NCI-H146 treated with DMSO at 0.1 percent for 48 hours (cell line): ENCODE measurements at regions not wholly inside any gene's neighbourhood (a gene's known extent, or its start where the extent isn't known, plus 50 kb on each side); places are given as distances from the start of the nearest gene placed in this dataset.

Experiments
- DNase-seq: peaks from one replicate; lab custom pipeline; 2025; ENCODE audit not compliant: unreplicated experiment; lab: John Stamatoyannopoulos, UW

- no peak for DNase-seq
Measured at GRCh38 chrX:40282946-40283660, 185.3 kb upstream of the BCOR start.

- DNase-seq, result no peak
Measured at GRCh38 chrX:40282348-40282747, 184.6 kb upstream of the BCOR start.

GRCh38 chrX:40281336-40282005 lies 183.7 kb upstream of the BCOR start:
- no peak for DNase-seq

GRCh38 chrX:40279762-40280161 lies 182.0 kb upstream of the BCOR start:
- no peak for DNase-seq

GRCh38 chrX:40279091-40279430 lies 181.3 kb upstream of the BCOR start:
- no peak for DNase-seq

GRCh38 chrX:40278340-40279090 lies 180.8 kb upstream of the BCOR start:
- peak; percentile 11 for DNase-seq

- no peak for DNase-seq
Measured at GRCh38 chrX:40277672-40278071, 179.9 kb upstream of the BCOR start.

GRCh38 chrX:40273356-40274050 lies 175.7 kb upstream of the BCOR start:
- peak; percentile 7 for DNase-seq

- DNase-seq, result no peak
Measured at GRCh38 chrX:40272776-40273175, 175.0 kb upstream of the BCOR start.

- no peak for DNase-seq
Measured at GRCh38 chrX:40272141-40272540, 174.4 kb upstream of the BCOR start.

GRCh38 chrX:40268188-40268520 lies 170.4 kb upstream of the BCOR start:
- DNase-seq, result no peak

GRCh38 chrX:40267334-40268187 lies 169.8 kb upstream of the BCOR start:
- DNase-seq, result no peak

GRCh38 chrX:40266490-40267333 lies 169.0 kb upstream of the BCOR start:
- DNase-seq, result peak; percentile 48

- no peak for DNase-seq
Measured at GRCh38 chrX:40265936-40266335, 168.2 kb upstream of the BCOR start.

GRCh38 chrX:40263014-40263560 lies 165.3 kb upstream of the BCOR start:
- DNase-seq, result no peak

GRCh38 chrX:40262157-40263013 lies 164.6 kb upstream of the BCOR start:
- DNase-seq, result no peak

- DNase-seq, result no peak
Measured at GRCh38 chrX:40261833-40262156, 164.0 kb upstream of the BCOR start.

GRCh38 chrX:40260146-40260747 lies 162.5 kb upstream of the BCOR start:
- DNase-seq, result no peak
